CD4-positive, CD25-positive, alpha-beta regulatory T cell (primary cell): ENCODE measurements at regions not wholly inside any gene's neighbourhood (a gene's known extent, or its start where the extent isn't known, plus 50 kb on each side); places are given as distances from the start of the nearest gene placed in this dataset.

Source experiments
- ATAC-seq, 2 donors: fragments of 150-1000 bp; cut with Tn5 transposase; one replicate each; pipeline ENCODE4 v1.10.0; 2021; ENCODE audit warnings: low read depth in 2 of 2, moderate number of reproducible peaks in 2 of 2, moderate library complexity in 1 of 2
- DNase-seq, 3 donors: peaks; one replicate each; pipeline versions ENCODE4 v3.0.0 to v3.0.0-alpha.2; 2012 to 2022; ENCODE audit warnings: mixed read lengths in 1 of 3
- H3K27ac ChIP-seq: one replicate; pipeline ENCODE4 v1.7.0; 2013; ENCODE audit warnings: mild to moderate bottlenecking, low read length; ENCODE audit not compliant: insufficient read depth, poor library complexity, severe bottlenecking
- H3K27me3 ChIP-seq: one replicate; pipeline ENCODE4 v1.7.0; 2013; ENCODE audit warnings: low read length; ENCODE audit not compliant: control insufficient read depth, insufficient read depth
- H3K36me3 ChIP-seq: one replicate; pipeline ENCODE4 v1.7.0; 2013; ENCODE audit warnings: mild to moderate bottlenecking, low read length, moderate library complexity; ENCODE audit not compliant: control insufficient read depth, insufficient read depth
- H3K4me1 ChIP-seq: 2 replicates; pipeline ENCODE4 v1.7.0; 2013; ENCODE audit warnings: mild to moderate bottlenecking, low read length; ENCODE audit not compliant: insufficient read depth, control insufficient read depth, poor library complexity, severe bottlenecking
- H3K4me3 ChIP-seq: one replicate; pipeline ENCODE4 v1.7.0; 2013; ENCODE audit warnings: low read depth, mild to moderate bottlenecking, low read length, moderate library complexity
- H3K9me3 ChIP-seq, 2 experiments: 1 replicate in 1 of 2; 2 replicates in 1 of 2; pipeline ENCODE4 v1.7.0; 2013; ENCODE audit warnings: low read length in 2 of 2, mild to moderate bottlenecking in 1 of 2, moderate library complexity in 1 of 2; ENCODE audit not compliant: control insufficient read depth in 2 of 2
- H3K27ac Mint-ChIP-seq, 3 donors: one replicate each; pipeline ENCODE4 v1.8.0; 2020 to 2022; ENCODE audit warnings: mild to moderate bottlenecking in 3 of 3, mixed read lengths in 3 of 3, moderate library complexity in 2 of 3
- H3K27me3 Mint-ChIP-seq: one replicate; pipeline ENCODE4 v1.8.0; 2022; ENCODE audit warnings: mild to moderate bottlenecking, mixed read lengths
- H3K36me3 Mint-ChIP-seq: one replicate; pipeline ENCODE4 v1.8.0; 2020; ENCODE audit warnings: mixed read lengths
- H3K4me1 Mint-ChIP-seq, 4 donors: one replicate each; pipeline ENCODE4 v1.8.0; 2020 to 2022; ENCODE audit warnings: mixed read lengths in 4 of 4, mild to moderate bottlenecking in 1 of 4
- H3K4me3 Mint-ChIP-seq, 4 donors: one replicate each; pipeline ENCODE4 v1.8.0; 2020 to 2022; ENCODE audit warnings: mild to moderate bottlenecking in 4 of 4, mixed read lengths in 4 of 4, moderate library complexity in 3 of 4
- H3K9me3 Mint-ChIP-seq, 7 donors: one replicate each; pipeline ENCODE4 v1.8.0; 2020 to 2022; ENCODE audit warnings: mixed read lengths in 7 of 7, mild to moderate bottlenecking in 3 of 7, moderate library complexity in 2 of 7

- Mint-ChIP-seq H3K9me3 (peaks cover 0 to 5% (median 3%) of the 10 kb centered on the region in 7 donors), H3K27ac (no peak overlapping the region), H3K4me1 (no peaks in the 10 kb centered on the region), H3K27me3 (no peaks in the 10 kb centered on the region), H3K36me3 (no peaks in the 10 kb centered on the region), H3K4me3 (no peak overlapping the region)
- H3K36me3 ChIP-seq, result no peaks in the 10 kb centered on the region
- no peaks in the 10 kb centered on the region for H3K27me3 ChIP-seq
- DNase-seq (no peak), ATAC-seq (no peak)
- no peak overlapping the region for H3K4me3 ChIP-seq
- no peak overlapping the region for H3K27ac ChIP-seq
- no peaks in the 10 kb centered on the region for H3K4me1 ChIP-seq
- no peaks in the 10 kb centered on the region for H3K9me3 ChIP-seq
These were observed 56.7 kb upstream of the PAPPA start for GRCh38 chr9:116096853-116097252.

GRCh38 chr9:116098476-116098875, 55.1 kb upstream of the PAPPA start:
- Mint-ChIP-seq H3K4me3 (no peak overlapping the region), H3K36me3 (no peaks in the 10 kb centered on the region), H3K9me3 (peaks cover 0 to 6% (median 2%) of the 10 kb centered on the region in 7 donors), H3K4me1 (no peaks in the 10 kb centered on the region), H3K27ac (no peak overlapping the region), H3K27me3 (no peaks in the 10 kb centered on the region)
- no peaks in the 10 kb centered on the region for H3K9me3 ChIP-seq
- no peaks in the 10 kb centered on the region for H3K27me3 ChIP-seq
- H3K4me1 ChIP-seq, result no peaks in the 10 kb centered on the region
- no peak for DNase-seq
- ATAC-seq, result no peak
- H3K27ac ChIP-seq, result no peak overlapping the region
- no peak overlapping the region for H3K4me3 ChIP-seq
- no peaks in the 10 kb centered on the region for H3K36me3 ChIP-seq

DNA sequence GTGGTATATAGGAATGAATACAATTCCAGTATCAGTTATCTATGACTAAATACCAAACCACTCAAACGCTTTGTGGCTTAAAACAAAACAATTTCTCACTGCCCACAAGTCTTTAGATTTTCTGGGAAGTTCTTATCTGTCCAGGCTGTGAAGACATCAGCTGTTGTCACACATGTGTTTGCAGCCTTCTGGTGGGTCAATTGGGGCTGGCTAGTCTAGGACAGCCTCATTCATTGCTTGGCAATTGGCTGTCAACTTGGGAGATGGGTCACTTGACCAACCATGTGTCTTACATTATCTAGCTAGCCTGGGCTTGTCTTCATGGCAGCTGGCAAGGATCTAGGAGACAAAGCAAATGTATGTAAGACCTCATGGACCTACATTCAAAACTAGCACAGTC, 53.8 kb upstream of the PAPPA start:
- Histone ChIP-seq H3K27me3 (no peaks in the 10 kb centered on the region), H3K9me3 (no peaks in the 10 kb centered on the region), H3K36me3 (no peaks in the 10 kb centered on the region), H3K27ac (no peak overlapping the region), H3K4me3 (no peak overlapping the region), H3K4me1 (no peaks in the 10 kb centered on the region)
- no peak overlapping the region for H3K27ac Mint-ChIP-seq
- H3K9me3 Mint-ChIP-seq, result peaks cover 0 to 14% (median 4%) of the 10 kb centered on the region in 7 donors
- no peaks in the 10 kb centered on the region for H3K4me1 Mint-ChIP-seq
- ATAC-seq (no peak), DNase-seq (no peak)
- no peaks in the 10 kb centered on the region for H3K27me3 Mint-ChIP-seq
- H3K4me3 Mint-ChIP-seq, result no peak overlapping the region
- H3K36me3 Mint-ChIP-seq, result no peaks in the 10 kb centered on the region

- H3K9me3 ChIP-seq, result no peaks in the 10 kb centered on the region
- no peaks in the 10 kb centered on the region for H3K27me3 ChIP-seq
- ATAC-seq (no peak), DNase-seq (no peak)
- Mint-ChIP-seq H3K4me1 (no peaks in the 10 kb centered on the region), H3K36me3 (no peaks in the 10 kb centered on the region), H3K27ac (no peak overlapping the region), H3K4me3 (no peak overlapping the region), H3K27me3 (no peaks in the 10 kb centered on the region), H3K9me3 (peaks cover 0 to 14% (median 4%) of the 10 kb centered on the region in 7 donors)
- H3K4me3 ChIP-seq, result no peak overlapping the region
- H3K36me3 ChIP-seq, result no peaks in the 10 kb centered on the region
- H3K4me1 ChIP-seq, result no peaks in the 10 kb centered on the region
- H3K27ac ChIP-seq, result no peak overlapping the region
These were observed 52.9 kb upstream of the PAPPA start for GRCh38 chr9:116100711-116101121.

DNA sequence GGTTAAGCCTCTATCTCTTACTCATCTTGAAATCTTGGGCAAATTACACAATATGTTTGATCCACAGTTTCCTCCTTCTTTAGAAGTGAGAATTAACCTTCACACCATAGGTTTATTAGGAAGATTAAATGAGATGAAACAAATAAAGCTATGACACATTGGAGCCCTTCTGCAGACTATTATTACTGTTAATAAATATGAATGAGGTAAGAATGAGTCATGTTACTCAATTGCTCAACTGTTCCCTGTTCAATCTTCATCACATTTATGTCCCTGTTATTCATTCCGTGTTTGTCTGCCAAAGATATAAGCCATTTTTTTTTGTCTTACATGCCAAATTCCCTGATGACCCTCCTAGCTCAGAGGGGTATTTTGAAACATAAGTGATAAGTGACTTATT, 52.1 kb upstream of the PAPPA start:
- Histone ChIP-seq H3K4me1 (no peaks in the 10 kb centered on the region), H3K4me3 (no peak overlapping the region), H3K9me3 (no peaks in the 10 kb centered on the region), H3K27ac (no peak overlapping the region), H3K27me3 (no peaks in the 10 kb centered on the region), H3K36me3 (no peaks in the 10 kb centered on the region)
- H3K9me3 Mint-ChIP-seq, result peaks cover 0 to 14% (median 4%) of the 10 kb centered on the region in 7 donors
- no peaks in the 10 kb centered on the region for H3K4me1 Mint-ChIP-seq
- DNase-seq (no peak), ATAC-seq (no peak)
- no peak overlapping the region for H3K27ac Mint-ChIP-seq
- H3K36me3 Mint-ChIP-seq, result no peaks in the 10 kb centered on the region
- H3K4me3 Mint-ChIP-seq, result no peak overlapping the region
- no peaks in the 10 kb centered on the region for H3K27me3 Mint-ChIP-seq

GRCh38 chr9:116102596-116102995, 51.0 kb upstream of the PAPPA start:
- Histone ChIP-seq H3K4me1 (no peaks in the 10 kb centered on the region), H3K36me3 (no peaks in the 10 kb centered on the region), H3K27me3 (no peaks in the 10 kb centered on the region), H3K4me3 (no peak overlapping the region), H3K27ac (no peak overlapping the region), H3K9me3 (no peaks in the 10 kb centered on the region)
- ATAC-seq (no peak), DNase-seq (no peak)
- H3K9me3 Mint-ChIP-seq, result peaks cover 0 to 10% (median 4%) of the 10 kb centered on the region in 7 donors
- no peak overlapping the region for H3K27ac Mint-ChIP-seq
- no peaks in the 10 kb centered on the region for H3K4me1 Mint-ChIP-seq
- no peaks in the 10 kb centered on the region for H3K36me3 Mint-ChIP-seq
- no peak overlapping the region for H3K4me3 Mint-ChIP-seq
- no peaks in the 10 kb centered on the region for H3K27me3 Mint-ChIP-seq
